Panc1 (cell line): ENCODE measurements at regions not wholly inside any gene's neighbourhood (a gene's known extent, or its start where the extent isn't known, plus 50 kb on each side); places are given as distances from the start of the nearest gene placed in this dataset.
"Not testable (repeated sequence)": the region's sequence is repeated elsewhere in the genome, so short reads cannot be mapped to it uniquely, and the experiment has no call there.

Source experiments
- POLR2AphosphoS5 ChIP-seq: IDR thresholded peaks from 2 replicates; pipeline ENCODE4 v1.6.1; 2012; ENCODE audit warnings: mild to moderate bottlenecking, low read depth, low read length, moderate library complexity
- SIN3A ChIP-seq: IDR thresholded peaks from 2 replicates; pipeline ENCODE4 v1.6.1; 2012; ENCODE audit warnings: low read depth, mild to moderate bottlenecking, low read length, moderate library complexity, borderline replicate concordance; ENCODE audit not compliant: insufficient read depth
- TF ChIP-seq, protein P1 (sequence below): fragments of 450-650 bp; IDR thresholded peaks from 2 replicates; pipeline ENCODE4 v1.5.1; 2017; ENCODE audit warnings: mild to moderate bottlenecking
- TF ChIP-seq, protein P2 (sequence below), 2 experiments: IDR thresholded peaks; 2 replicates each; pipeline ENCODE4 v1.6.1; 2011 to 2012; ENCODE audit warnings: low read depth in 2 of 2, control low read depth in 1 of 2, low read length in 1 of 2, mild to moderate bottlenecking in 1 of 2, moderate library complexity in 1 of 2; ENCODE audit not compliant: insufficient read depth in 1 of 2

DNA sequence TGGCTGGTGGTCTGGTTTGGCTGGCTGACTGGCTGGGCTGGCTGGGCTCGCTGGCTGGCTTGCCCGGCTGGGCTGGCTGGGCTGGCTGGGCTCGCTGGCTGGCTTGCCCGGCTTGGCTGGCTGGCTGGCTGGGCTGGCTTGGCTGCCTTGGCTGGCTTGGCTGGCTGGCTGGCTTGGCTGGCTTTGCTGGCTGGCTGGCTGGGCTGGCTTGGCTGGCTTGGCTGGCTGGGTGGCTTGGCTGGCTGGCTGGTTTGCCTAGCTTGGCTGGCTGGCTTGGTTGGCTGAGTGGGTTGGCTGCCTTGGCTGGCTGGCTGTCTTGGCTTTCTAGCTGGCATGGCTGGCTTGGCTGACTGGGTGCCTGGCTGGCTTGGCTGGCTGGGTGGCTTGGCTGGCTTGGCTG lies 245.1 kb upstream of the POTEB2 start:
- TF ChIP-seq, protein P1, sequence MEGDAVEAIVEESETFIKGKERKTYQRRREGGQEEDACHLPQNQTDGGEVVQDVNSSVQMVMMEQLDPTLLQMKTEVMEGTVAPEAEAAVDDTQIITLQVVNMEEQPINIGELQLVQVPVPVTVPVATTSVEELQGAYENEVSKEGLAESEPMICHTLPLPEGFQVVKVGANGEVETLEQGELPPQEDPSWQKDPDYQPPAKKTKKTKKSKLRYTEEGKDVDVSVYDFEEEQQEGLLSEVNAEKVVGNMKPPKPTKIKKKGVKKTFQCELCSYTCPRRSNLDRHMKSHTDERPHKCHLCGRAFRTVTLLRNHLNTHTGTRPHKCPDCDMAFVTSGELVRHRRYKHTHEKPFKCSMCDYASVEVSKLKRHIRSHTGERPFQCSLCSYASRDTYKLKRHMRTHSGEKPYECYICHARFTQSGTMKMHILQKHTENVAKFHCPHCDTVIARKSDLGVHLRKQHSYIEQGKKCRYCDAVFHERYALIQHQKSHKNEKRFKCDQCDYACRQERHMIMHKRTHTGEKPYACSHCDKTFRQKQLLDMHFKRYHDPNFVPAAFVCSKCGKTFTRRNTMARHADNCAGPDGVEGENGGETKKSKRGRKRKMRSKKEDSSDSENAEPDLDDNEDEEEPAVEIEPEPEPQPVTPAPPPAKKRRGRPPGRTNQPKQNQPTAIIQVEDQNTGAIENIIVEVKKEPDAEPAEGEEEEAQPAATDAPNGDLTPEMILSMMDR: not testable (repeated sequence)
- TF ChIP-seq SIN3A, POLR2AphosphoS5: not testable (repeated sequence)
- TF ChIP-seq, protein P2, sequence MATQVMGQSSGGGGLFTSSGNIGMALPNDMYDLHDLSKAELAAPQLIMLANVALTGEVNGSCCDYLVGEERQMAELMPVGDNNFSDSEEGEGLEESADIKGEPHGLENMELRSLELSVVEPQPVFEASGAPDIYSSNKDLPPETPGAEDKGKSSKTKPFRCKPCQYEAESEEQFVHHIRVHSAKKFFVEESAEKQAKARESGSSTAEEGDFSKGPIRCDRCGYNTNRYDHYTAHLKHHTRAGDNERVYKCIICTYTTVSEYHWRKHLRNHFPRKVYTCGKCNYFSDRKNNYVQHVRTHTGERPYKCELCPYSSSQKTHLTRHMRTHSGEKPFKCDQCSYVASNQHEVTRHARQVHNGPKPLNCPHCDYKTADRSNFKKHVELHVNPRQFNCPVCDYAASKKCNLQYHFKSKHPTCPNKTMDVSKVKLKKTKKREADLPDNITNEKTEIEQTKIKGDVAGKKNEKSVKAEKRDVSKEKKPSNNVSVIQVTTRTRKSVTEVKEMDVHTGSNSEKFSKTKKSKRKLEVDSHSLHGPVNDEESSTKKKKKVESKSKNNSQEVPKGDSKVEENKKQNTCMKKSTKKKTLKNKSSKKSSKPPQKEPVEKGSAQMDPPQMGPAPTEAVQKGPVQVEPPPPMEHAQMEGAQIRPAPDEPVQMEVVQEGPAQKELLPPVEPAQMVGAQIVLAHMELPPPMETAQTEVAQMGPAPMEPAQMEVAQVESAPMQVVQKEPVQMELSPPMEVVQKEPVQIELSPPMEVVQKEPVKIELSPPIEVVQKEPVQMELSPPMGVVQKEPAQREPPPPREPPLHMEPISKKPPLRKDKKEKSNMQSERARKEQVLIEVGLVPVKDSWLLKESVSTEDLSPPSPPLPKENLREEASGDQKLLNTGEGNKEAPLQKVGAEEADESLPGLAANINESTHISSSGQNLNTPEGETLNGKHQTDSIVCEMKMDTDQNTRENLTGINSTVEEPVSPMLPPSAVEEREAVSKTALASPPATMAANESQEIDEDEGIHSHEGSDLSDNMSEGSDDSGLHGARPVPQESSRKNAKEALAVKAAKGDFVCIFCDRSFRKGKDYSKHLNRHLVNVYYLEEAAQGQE (IDR thresholded peaks at IDR 0.05; ENCODE audit: insufficient read depth in 1 of 2, low read depth in 2 of 2, low read length in 1 of 2): not testable (repeated sequence)
